PFSK-1 (cell line): ENCODE measurements at regions not wholly inside any gene's neighbourhood (a gene's known extent, or its start where the extent isn't known, plus 50 kb on each side); places are given as distances from the start of the nearest gene placed in this dataset.

Experiments
- POLR2AphosphoS5 ChIP-seq: IDR thresholded peaks from 2 replicates; pipeline ENCODE4 v1.6.1; 2012; ENCODE audit warnings: low read depth, mild to moderate bottlenecking, control low read depth, low read length, moderate library complexity
- REST ChIP-seq, 2 experiments: IDR thresholded peaks; 2 replicates each; pipeline versions ENCODE4 v1.6.1 to v1.8.0; 2011 to 2012; ENCODE audit warnings: low read depth in 2 of 2, low read length in 2 of 2, control low read depth in 1 of 2, inconsistent platforms in 1 of 2, mild to moderate bottlenecking in 1 of 2, moderate library complexity in 1 of 2; ENCODE audit not compliant: insufficient read depth in 1 of 2

- TF ChIP-seq POLR2AphosphoS5, result no peak
- no peak for TF ChIP-seq REST (IDR thresholded peaks at IDR 0.05; ENCODE audit: insufficient read depth in 1 of 2, low read depth in 2 of 2, low read length in 2 of 2)
Observed at GRCh38 chr13:76463314-76463713, 422.9 kb downstream of the KCTD12 start.
